ENCODE measurements at regions not wholly inside any gene's neighbourhood (a gene's known extent, or its start where the extent isn't known, plus 50 kb on each side); places are given as distances from the start of the nearest gene placed in this dataset.

DNA sequence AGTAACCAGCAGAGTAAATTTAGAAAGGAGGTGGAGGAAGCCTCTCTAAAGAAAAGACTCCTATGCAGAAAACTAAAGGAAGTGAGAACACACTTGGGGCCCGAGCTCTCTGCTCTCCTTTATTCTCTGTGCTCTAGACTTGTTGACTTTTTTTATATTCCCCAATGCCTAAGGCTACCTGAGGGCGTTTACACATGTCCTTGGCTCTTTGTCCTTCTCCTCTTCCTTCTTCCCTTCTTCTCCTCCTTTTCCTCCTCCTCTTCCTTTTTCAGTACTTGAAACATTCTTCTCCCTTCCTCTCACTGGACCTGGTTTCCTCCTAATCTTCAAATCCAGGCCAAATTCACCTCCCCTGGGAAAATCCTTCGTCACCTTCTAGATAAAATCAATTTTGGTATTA lies 256.4 kb upstream of the TRPC7 start:
- Histone ChIP-seq H4K20me1 (replicated peaks in 1 of 2; ENCODE audit: control insufficient read depth in 1 of 2, insufficient read depth in 2 of 2, low read length in 2 of 2) (no peaks in the 10 kb centered on the region), H3K9me3 (ENCODE audit: insufficient read depth in 2 of 2, low read depth in 1 of 2, low read length in 1 of 2) (no peaks in the 10 kb centered on the region), H3K36me3 (ENCODE audit: control insufficient read depth in 2 of 4, insufficient read depth in 4 of 4, low read length in 3 of 4) (no peaks in the 10 kb centered on the region), H3K14ac (ENCODE audit: insufficient read length) (no peak overlapping the region), H2BK20ac (ENCODE audit: low read length) (no peak overlapping the region), H3K4me3 (ENCODE audit: extremely low read depth in 1 of 4, insufficient read depth in 2 of 4, low read depth in 3 of 4, low read length in 4 of 4) (no peak overlapping the region), H2BK12ac (ENCODE audit: low read depth, low read length) (no peak overlapping the region), H4K8ac (ENCODE audit: extremely low read depth, insufficient read depth, low read length) (no peak overlapping the region), H3K23me2 (ENCODE audit: low read depth, low read length) (no peaks in the 10 kb centered on the region), H2AFZ (ENCODE audit: low read length) (no peak overlapping the region; the same call in 1 of the 2 replicates), H3K79me2 (ENCODE audit: control insufficient read depth in 1 of 2, insufficient read depth in 2 of 2, low read length in 2 of 2) (no peaks in the 10 kb centered on the region), H3K56ac (replicated peaks; ENCODE audit: insufficient read length, low read depth, low read length) (no peak overlapping the region), H3K23ac (ENCODE audit: insufficient read length) (no peak overlapping the region), H3K18ac (ENCODE audit: extremely low read depth, low read length) (no peak overlapping the region), H2BK5ac (ENCODE audit: low read depth, low read length) (no peak overlapping the region), H3K9ac (replicated peaks in 1 of 4; ENCODE audit: extremely low read depth in 1 of 4, low read depth in 3 of 4, low read length in 3 of 4) (no peak overlapping the region), H3K27me3 (replicated peaks in 1 of 4; ENCODE audit: control insufficient read depth in 3 of 4, extremely low read depth in 1 of 4, insufficient read depth in 3 of 4, low read length in 3 of 4) (no peaks in the 10 kb centered on the region), H2BK120ac (replicated peaks; ENCODE audit: low read depth, low read length) (no peak overlapping the region), H4K91ac (replicated peaks; ENCODE audit: insufficient read length, low read length) (no peak overlapping the region), H2AK5ac (ENCODE audit: low read depth, low read length) (no peak overlapping the region), H3K4me1 (replicated peaks in 1 of 4; ENCODE audit: control insufficient read depth in 3 of 4, insufficient read depth in 4 of 4, low read length in 3 of 4) (no peaks in the 10 kb centered on the region), H2BK15ac (ENCODE audit: low read length) (no peak overlapping the region), H3K4ac (replicated peaks; ENCODE audit: insufficient read length, low read depth, low read length) (no peak overlapping the region), H3K4me2 (ENCODE audit: insufficient read depth in 1 of 2, low read depth in 2 of 2, low read length in 2 of 2) (no peak overlapping the region), H3K27ac (ENCODE audit: low read depth, low read length) (no peak overlapping the region), H3K79me1 (ENCODE audit: low read depth, low read length) (no peaks in the 10 kb centered on the region), H4K5ac (ENCODE audit: insufficient read length, low read depth, low read length) (no peak overlapping the region)
- DNase-seq (ENCODE audit: low read depth in 1 of 2, low spot score in 2 of 2), result no peak
- WGBS, 2 experiments (ENCODE audit: extremely low coverage in 1 of 2, insufficient coverage in 1 of 2, insufficient read length in 1 of 2, insufficient replicate concordance in 2 of 2, low coverage in 1 of 2, low lambda C conversion rate in 2 of 2, missing lambda C conversion rate in 1 of 2), result 92% methylated on average over 3 of the region's 3 CpGs; no CpG with 5 or more reads in 1 of the 2 experiments
- ChIA-PET POLR2A (ENCODE audit: partially characterized antibody) (no interaction called here), CTCF (ENCODE audit: partially characterized antibody) (no interaction called here)
- FAIRE-seq, result no peak
- TF ChIP-seq HDAC2 (IDR thresholded peaks at IDR 0.05; ENCODE audit: borderline replicate concordance in 1 of 2, low read depth in 2 of 2, low read length in 2 of 2) (no peak), BCL11A (IDR thresholded peaks at IDR 0.05; ENCODE audit: low read depth in 2 of 2, low read length in 2 of 2) (no peak), PHF8 (conservative IDR thresholded peaks at IDR 0.05; ENCODE audit: low read depth, low read length) (no peak), POU5F1 (IDR thresholded peaks at IDR 0.05; ENCODE audit: low read depth, low read length) (no peak), NANOG (IDR thresholded peaks at IDR 0.05; ENCODE audit: insufficient read depth, low read depth, low read length, poor library complexity, severe bottlenecking) (no peak), CHD1 (IDR thresholded peaks at IDR 0.05; ENCODE audit: low read depth, low read length) (no peak), FOSL1 (IDR thresholded peaks at IDR 0.05; ENCODE audit: insufficient read depth, low read depth, low read length) (no peak), SIX5 (IDR thresholded peaks at IDR 0.05; ENCODE audit: low read depth, low read length) (no peak), USF2 (IDR thresholded peaks at IDR 0.05; ENCODE audit: low read length) (no peak), BRCA1 (IDR thresholded peaks at IDR 0.05; ENCODE audit: low read depth, low read length) (no peak), TAF7 (optimal IDR thresholded peaks at IDR 0.05; ENCODE audit: borderline replicate concordance, low read depth, low read length) (no peak), CEBPB (IDR thresholded peaks at IDR 0.05; ENCODE audit: low read depth, low read length) (no peak), CHD2 (IDR thresholded peaks at IDR 0.05; ENCODE audit: low read length) (no peak), ASH2L (IDR thresholded peaks at IDR 0.05; ENCODE audit: low read length) (no peak), TEAD4 (IDR thresholded peaks at IDR 0.05; ENCODE audit: low read depth, low read length) (no peak)

All from H1 (cell line).